ENCODE measurements at regions not wholly inside any gene's neighbourhood (a gene's known extent, or its start where the extent isn't known, plus 50 kb on each side); places are given as distances from the start of the nearest gene placed in this dataset.

DNA sequence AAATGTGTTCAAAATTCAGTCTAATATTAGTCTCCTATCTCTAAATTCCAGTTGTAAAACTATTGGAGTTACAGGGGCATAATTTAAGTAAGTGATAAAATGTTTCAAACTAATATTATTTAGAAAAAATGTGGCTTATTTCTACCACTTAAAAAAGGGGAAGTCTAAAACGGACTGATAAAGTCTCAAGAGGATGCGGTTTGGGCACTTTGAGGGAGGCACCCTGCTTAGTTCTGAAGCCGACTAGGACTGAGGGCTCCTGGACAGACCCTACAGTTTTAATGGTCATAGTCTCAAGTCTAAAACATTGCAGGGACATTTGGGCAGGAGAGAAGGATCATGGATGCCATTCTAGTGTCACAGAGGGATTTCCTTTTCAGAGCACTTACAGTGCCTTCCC, 566.3 kb downstream of the NR2F2 start:
- Histone ChIP-seq H3K9me3 (no peaks in the 10 kb centered on the region), H3K4me3 (no peak overlapping the region), H3K27ac (no peak overlapping the region), H3K4me1 (no peaks in the 10 kb centered on the region), H3K27me3 (no peaks in the 10 kb centered on the region), H3K36me3 (no peaks in the 10 kb centered on the region)
- DNase-seq (ENCODE audit: low spot score in 2 of 2) = no peak
- intact Hi-C loops (cut with DNase I; ENCODE audit: low total_unique reads) = no loop called here
- TF ChIP-seq, protein P1, sequence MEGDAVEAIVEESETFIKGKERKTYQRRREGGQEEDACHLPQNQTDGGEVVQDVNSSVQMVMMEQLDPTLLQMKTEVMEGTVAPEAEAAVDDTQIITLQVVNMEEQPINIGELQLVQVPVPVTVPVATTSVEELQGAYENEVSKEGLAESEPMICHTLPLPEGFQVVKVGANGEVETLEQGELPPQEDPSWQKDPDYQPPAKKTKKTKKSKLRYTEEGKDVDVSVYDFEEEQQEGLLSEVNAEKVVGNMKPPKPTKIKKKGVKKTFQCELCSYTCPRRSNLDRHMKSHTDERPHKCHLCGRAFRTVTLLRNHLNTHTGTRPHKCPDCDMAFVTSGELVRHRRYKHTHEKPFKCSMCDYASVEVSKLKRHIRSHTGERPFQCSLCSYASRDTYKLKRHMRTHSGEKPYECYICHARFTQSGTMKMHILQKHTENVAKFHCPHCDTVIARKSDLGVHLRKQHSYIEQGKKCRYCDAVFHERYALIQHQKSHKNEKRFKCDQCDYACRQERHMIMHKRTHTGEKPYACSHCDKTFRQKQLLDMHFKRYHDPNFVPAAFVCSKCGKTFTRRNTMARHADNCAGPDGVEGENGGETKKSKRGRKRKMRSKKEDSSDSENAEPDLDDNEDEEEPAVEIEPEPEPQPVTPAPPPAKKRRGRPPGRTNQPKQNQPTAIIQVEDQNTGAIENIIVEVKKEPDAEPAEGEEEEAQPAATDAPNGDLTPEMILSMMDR (IDR thresholded peaks at IDR 0.05) = no peak

GRCh38 chr15:96914081-96914480, 583.6 kb downstream of the NR2F2 start:
- TF ChIP-seq POLR2AphosphoS5 (IDR thresholded peaks at IDR 0.05) (no peak), POLR2A (IDR thresholded peaks at IDR 0.05) (no peak)
- TF ChIP-seq, protein P1 (IDR thresholded peaks at IDR 0.05) = no peak
- Histone ChIP-seq H3K36me3 (no peaks in the 10 kb centered on the region), H3K4me3 (no peak overlapping the region), H3K27ac (no peak overlapping the region), H3K9me3 (peaks cover 8 to 21% of the 10 kb centered on the region in 2 donors), H3K4me1 (no peaks in the 10 kb centered on the region), H3K27me3 (no peaks in the 10 kb centered on the region)
- intact Hi-C loops (cut with DNase I; ENCODE audit: low total_unique reads) = no loop called here
- DNase-seq (ENCODE audit: low spot score in 2 of 2) = no peak

- Histone ChIP-seq H3K9me3 (peaks cover 8 to 28% of the 10 kb centered on the region in 2 donors), H3K4me3 (no peak overlapping the region), H3K36me3 (no peaks in the 10 kb centered on the region), H3K27ac (no peak overlapping the region), H3K4me1 (no peaks in the 10 kb centered on the region), H3K27me3 (no peaks in the 10 kb centered on the region)
- intact Hi-C loops (cut with DNase I; ENCODE audit: low total_unique reads) = no loop called here
- DNase-seq (ENCODE audit: low spot score in 2 of 2) = no peak
- TF ChIP-seq POLR2A (IDR thresholded peaks at IDR 0.05) = no peak
- no peak for TF ChIP-seq POLR2AphosphoS5 (IDR thresholded peaks at IDR 0.05)
- TF ChIP-seq, protein P1 (IDR thresholded peaks at IDR 0.05) = no peak
Observed at GRCh38 chr15:96916750-96917149, 586.2 kb downstream of the NR2F2 start.

GRCh38 chr15:96924570-96924969, 594.1 kb downstream of the NR2F2 start:
- Histone ChIP-seq H3K27me3 (no peaks in the 10 kb centered on the region), H3K27ac (no peak overlapping the region)

DNA sequence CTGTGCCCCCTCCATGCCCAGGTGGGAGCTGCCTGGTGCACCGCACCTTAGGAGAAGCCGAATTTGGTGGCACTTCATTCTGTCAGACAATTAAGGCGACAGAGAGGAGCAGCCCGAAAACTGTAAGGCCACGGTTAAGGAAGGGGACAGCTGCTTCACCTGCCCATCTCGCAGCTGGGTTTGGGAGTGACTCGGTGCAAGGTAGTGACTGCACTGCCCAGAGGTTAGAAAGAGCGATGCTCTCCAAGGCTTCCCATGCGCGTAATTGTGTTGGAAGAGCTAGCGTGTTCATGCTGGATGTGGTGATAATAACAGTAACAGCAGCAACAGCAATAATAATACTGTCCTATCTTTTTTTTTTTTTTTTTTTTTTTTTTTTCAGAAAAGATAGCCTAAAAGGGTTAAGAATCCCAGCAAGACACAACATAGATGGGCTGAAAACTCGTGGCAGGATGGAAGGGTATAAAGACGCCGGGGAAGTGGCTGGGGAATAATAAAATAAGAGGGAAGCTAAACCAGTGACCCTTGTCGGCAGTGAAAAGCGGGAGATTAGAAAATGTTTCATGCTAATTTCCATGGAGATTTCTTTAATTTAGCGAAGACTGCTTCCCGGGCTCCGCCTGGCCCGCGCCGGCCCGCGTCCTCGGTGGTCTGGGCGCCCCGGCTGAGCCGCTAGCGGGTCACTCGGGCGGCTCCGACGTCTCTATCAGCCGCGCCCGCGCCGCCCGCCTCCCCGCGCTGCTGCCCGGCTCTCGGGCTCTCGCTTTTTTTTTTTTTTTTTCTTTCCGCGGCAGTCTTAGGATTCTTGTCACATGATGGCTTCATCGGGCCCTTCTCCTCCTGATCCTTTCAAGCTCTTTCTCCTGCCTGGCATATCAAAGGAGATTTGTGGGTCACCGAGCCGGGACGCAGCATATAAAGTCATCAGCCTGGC, 617.1 kb downstream of the NR2F2 start:
- Histone ChIP-seq H3K9me3 (no peaks in the 10 kb centered on the region), H3K36me3 (no peaks in the 10 kb centered on the region), H3K4me1 (no peaks in the 10 kb centered on the region), H3K4me3 (peak overlapping the region; percentile 6 to 41 (median 27)), H3K27ac (no peak overlapping the region), H3K27me3 (peaks cover 0 to 36% of the 10 kb centered on the region in 2 donors)
- TF ChIP-seq POLR2AphosphoS5 (IDR thresholded peaks at IDR 0.05) = no peak
- TF ChIP-seq POLR2A (IDR thresholded peaks at IDR 0.05) = no peak
- TF ChIP-seq, protein P1 (IDR thresholded peaks at IDR 0.05) = no peak
- intact Hi-C loops (cut with DNase I; ENCODE audit: low total_unique reads) = no loop called here
- DNase-seq (ENCODE audit: low spot score in 2 of 2) = no peak

More at GRCh38 chr15:96924570-96924969, 594.1 kb downstream of the NR2F2 start:
- Histone ChIP-seq H3K36me3 (no peaks in the 10 kb centered on the region), H3K9me3 (peaks cover 0 to 8% of the 10 kb centered on the region in 2 donors), H3K4me1 (no peaks in the 10 kb centered on the region), H3K4me3 (no peak overlapping the region)
- TF ChIP-seq, protein P1 (IDR thresholded peaks at IDR 0.05) = no peak
- TF ChIP-seq POLR2AphosphoS5 (IDR thresholded peaks at IDR 0.05) (no peak), POLR2A (IDR thresholded peaks at IDR 0.05) (no peak)
- no peak for DNase-seq (ENCODE audit: low spot score in 2 of 2)
- intact Hi-C loops (cut with DNase I; ENCODE audit: low total_unique reads) = no loop called here

All from breast epithelium (tissue), 4 donors.